A673 (cell line): ENCODE measurements at regions not wholly inside any gene's neighbourhood (a gene's known extent, or its start where the extent isn't known, plus 50 kb on each side); places are given as distances from the start of the nearest gene placed in this dataset.

ENCODE experiments used
- BruUV-seq: library from RNA; stranded (reverse); fragments of 400-500 nt; replicated peaks from 2 replicates; lab custom pipeline; 2021; lab: Mats Ljungman, UMichigan
- CTCF ChIA-PET: fragments of 300-600 bp; sonication (Branson Sonifier 250); formaldehyde crosslinking; loops from one replicate; lab custom pipeline; 2022; ENCODE audit warnings: antibody characterized with exemption; lab: Charles Lee
- POLR2A ChIA-PET: fragments of 300-600 bp; sonication (Branson Sonifier 250); formaldehyde crosslinking; loops from one replicate; lab custom pipeline; 2022; ENCODE audit warnings: antibody characterized with exemption; ENCODE audit not compliant: low non-redundant PET; lab: Charles Lee
- DNase-seq: peaks from one replicate; pipeline ENCODE4 v3.0.0-alpha.2; 2015; ENCODE audit warnings: low spot score
- H3K27ac ChIP-seq: fragments of 200-600 bp; sonication (generic); 2 replicates; pipeline ENCODE4 v1.5.1; 2016; ENCODE audit warnings: mixed run types, low read depth, mild to moderate bottlenecking, mixed read lengths, antibody characterized with exemption, low read length; ENCODE audit not compliant: poor library complexity, severe bottlenecking
- H3K27me3 ChIP-seq: fragments of 200-600 bp; sonication (generic); replicated peaks from 2 replicates; pipeline ENCODE4 v1.6.1; 2017; ENCODE audit warnings: mixed run types, low read depth, mild to moderate bottlenecking, mixed read lengths, antibody characterized with exemption, low read length; ENCODE audit not compliant: insufficient read depth, poor library complexity
- H3K36me3 ChIP-seq: fragments of 200-600 bp; sonication (generic); 2 replicates; pipeline ENCODE4 v1.6.1; 2016; ENCODE audit warnings: mixed run types, mild to moderate bottlenecking, mixed read lengths, antibody characterized with exemption, low read length; ENCODE audit not compliant: insufficient read depth, poor library complexity, severe bottlenecking
- H3K4me1 ChIP-seq: fragments of 200-600 bp; sonication (generic); 2 replicates; pipeline ENCODE4 v1.6.1; 2017; ENCODE audit warnings: mixed run types, mild to moderate bottlenecking, mixed read lengths, antibody characterized with exemption, low read length; ENCODE audit not compliant: insufficient read depth, poor library complexity, severe bottlenecking
- H3K4me3 ChIP-seq: fragments of 200-600 bp; sonication (generic); 2 replicates; pipeline ENCODE4 v1.5.1; 2016; ENCODE audit warnings: low read depth, mixed run types, mild to moderate bottlenecking, mixed read lengths, low read length; ENCODE audit not compliant: poor library complexity, severe bottlenecking
- H3K9me3 ChIP-seq: fragments of 200-600 bp; sonication (generic); 2 replicates; pipeline ENCODE4 v1.6.1; 2016; ENCODE audit warnings: mixed run types, low read depth, mild to moderate bottlenecking, mixed read lengths, antibody characterized with exemption, low read length; ENCODE audit not compliant: poor library complexity, severe bottlenecking
- EZH2 ChIP-seq: fragments of 200-600 bp; sonication (generic); IDR thresholded peaks from 2 replicates; pipeline ENCODE4 v1.6.1; 2017; ENCODE audit warnings: borderline replicate concordance, low read depth, mild to moderate bottlenecking, mixed read lengths, antibody characterized with exemption, low read length; ENCODE audit not compliant: poor library complexity, severe bottlenecking
- intact Hi-C: fragments of 100-400 bp; cut with micrococcal nuclease; formaldehyde crosslinking; loops from one replicate; pipeline ENCODE4 v1.10.0; 2022; ENCODE audit not compliant: unreplicated experiment
- TF ChIP-seq, protein P1 (sequence below): fragments of 300-800, 200-600 bp; sonication (generic); conservative IDR thresholded peaks from 2 replicates; pipeline ENCODE4 v1.5.1; 2017; ENCODE audit warnings: low read depth, mild to moderate bottlenecking, antibody characterized with exemption, low read length, moderate library complexity, mixed read lengths

DNA sequence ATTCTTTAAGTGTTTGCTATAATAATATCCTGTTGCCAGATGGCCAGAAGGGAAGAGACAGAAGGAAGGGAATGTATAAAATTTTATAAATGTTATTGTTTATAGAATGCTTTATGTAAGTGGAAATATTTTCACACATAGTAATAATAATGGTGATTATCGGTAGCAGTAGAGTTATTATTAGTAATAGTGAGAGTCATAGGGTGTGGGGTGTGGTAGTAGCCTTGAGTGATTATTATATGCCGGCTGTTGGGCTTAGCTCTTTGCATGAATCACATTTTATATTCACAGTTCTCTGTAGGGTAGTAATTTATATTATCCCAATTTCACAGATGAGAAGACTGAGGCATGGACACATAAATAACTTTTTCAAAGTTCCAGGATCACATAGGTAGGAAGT is 391.4 kb downstream of the C12orf75 start:
- H3K4me3 ChIP-seq: no peak overlapping the region
- H3K9me3 ChIP-seq: no peaks in the 10 kb centered on the region
- intact Hi-C loops: no loop called here
- no peaks in the 10 kb centered on the region for H3K36me3 ChIP-seq
- TF ChIP-seq, protein P1, sequence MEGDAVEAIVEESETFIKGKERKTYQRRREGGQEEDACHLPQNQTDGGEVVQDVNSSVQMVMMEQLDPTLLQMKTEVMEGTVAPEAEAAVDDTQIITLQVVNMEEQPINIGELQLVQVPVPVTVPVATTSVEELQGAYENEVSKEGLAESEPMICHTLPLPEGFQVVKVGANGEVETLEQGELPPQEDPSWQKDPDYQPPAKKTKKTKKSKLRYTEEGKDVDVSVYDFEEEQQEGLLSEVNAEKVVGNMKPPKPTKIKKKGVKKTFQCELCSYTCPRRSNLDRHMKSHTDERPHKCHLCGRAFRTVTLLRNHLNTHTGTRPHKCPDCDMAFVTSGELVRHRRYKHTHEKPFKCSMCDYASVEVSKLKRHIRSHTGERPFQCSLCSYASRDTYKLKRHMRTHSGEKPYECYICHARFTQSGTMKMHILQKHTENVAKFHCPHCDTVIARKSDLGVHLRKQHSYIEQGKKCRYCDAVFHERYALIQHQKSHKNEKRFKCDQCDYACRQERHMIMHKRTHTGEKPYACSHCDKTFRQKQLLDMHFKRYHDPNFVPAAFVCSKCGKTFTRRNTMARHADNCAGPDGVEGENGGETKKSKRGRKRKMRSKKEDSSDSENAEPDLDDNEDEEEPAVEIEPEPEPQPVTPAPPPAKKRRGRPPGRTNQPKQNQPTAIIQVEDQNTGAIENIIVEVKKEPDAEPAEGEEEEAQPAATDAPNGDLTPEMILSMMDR: no peak
- TF ChIP-seq EZH2: no peak
- H3K27me3 ChIP-seq: no peaks in the 10 kb centered on the region
- no TSS peak for BruUV-seq
- ChIA-PET POLR2A (no interaction called here), CTCF (no interaction called here)
- H3K27ac ChIP-seq: no peak overlapping the region
- H3K4me1 ChIP-seq: no peaks in the 10 kb centered on the region
- DNase-seq: no peak

DNA sequence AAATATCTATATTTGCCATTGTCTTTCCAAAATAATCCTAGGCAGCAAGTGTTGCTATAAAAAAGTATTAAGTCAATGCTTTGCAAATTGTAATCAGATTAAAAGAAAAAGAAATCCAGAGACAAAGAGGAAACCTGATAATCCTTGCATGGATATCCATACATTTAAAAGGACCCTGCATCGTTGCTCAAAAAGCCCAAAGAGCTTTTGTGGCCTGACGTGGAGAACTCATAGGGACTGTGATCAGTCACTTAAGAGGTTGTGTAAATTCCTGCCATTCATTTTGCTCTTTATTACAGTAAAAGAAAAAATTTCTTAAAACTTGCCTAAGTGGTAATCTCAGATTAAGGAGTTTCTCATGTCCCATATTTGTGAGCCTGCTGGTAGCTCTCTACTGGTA is 392.6 kb downstream of the C12orf75 start:
- no peaks in the 10 kb centered on the region for H3K27me3 ChIP-seq
- H3K4me3 ChIP-seq: no peak overlapping the region
- no peak for DNase-seq
- POLR2A ChIA-PET: no interaction called here
- H3K36me3 ChIP-seq: no peaks in the 10 kb centered on the region
- H3K27ac ChIP-seq: no peak overlapping the region
- no peaks in the 10 kb centered on the region for H3K9me3 ChIP-seq
- CTCF ChIA-PET: no interaction called here
- intact Hi-C loops: no loop called here
- no TSS peak for BruUV-seq
- no peaks in the 10 kb centered on the region for H3K4me1 ChIP-seq
- TF ChIP-seq, protein P1: no peak
- TF ChIP-seq EZH2: no peak

DNA sequence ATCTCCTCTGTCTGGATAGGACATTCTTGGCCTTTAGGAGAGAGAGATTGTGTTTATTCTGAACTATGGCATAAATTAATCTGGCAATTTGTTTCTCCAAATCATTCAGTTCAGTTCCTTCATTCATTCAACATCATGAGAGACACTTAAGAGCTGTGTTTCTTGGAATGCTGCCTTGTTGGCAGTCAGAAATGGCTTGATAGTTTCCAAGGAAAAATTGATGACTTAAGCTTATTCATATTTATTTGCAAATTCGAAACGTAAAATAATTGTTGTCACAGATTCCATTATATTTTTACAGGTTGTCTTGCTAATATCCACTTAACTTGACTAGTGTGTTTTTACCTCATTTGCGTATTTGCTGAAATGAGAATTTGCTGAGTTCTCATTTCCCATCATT is 393.0 kb downstream of the C12orf75 start:
- no peaks in the 10 kb centered on the region for H3K36me3 ChIP-seq
- POLR2A ChIA-PET: no interaction called here
- TF ChIP-seq, protein P1: no peak
- no peak for TF ChIP-seq EZH2
- no peaks in the 10 kb centered on the region for H3K27me3 ChIP-seq
- DNase-seq: no peak
- no peaks in the 10 kb centered on the region for H3K9me3 ChIP-seq
- intact Hi-C loops: no loop called here
- H3K27ac ChIP-seq: no peak overlapping the region
- CTCF ChIA-PET: no interaction called here
- no TSS peak for BruUV-seq
- H3K4me1 ChIP-seq: no peaks in the 10 kb centered on the region
- H3K4me3 ChIP-seq: no peak overlapping the region
